NOMO-1 treated with dmso at 0.1 percent for 144 hours (cell line): ENCODE measurements at regions not wholly inside any gene's neighbourhood (a gene's known extent, or its start where the extent isn't known, plus 50 kb on each side); places are given as distances from the start of the nearest gene placed in this dataset.
A peak's percentile ranks its signal among the peaks of the same experiment; 100 is the strongest.

Source experiments
- DNase-seq: peaks from one replicate; lab custom pipeline; 2025; ENCODE audit not compliant: unreplicated experiment; lab: John Stamatoyannopoulos, UW

DNA sequence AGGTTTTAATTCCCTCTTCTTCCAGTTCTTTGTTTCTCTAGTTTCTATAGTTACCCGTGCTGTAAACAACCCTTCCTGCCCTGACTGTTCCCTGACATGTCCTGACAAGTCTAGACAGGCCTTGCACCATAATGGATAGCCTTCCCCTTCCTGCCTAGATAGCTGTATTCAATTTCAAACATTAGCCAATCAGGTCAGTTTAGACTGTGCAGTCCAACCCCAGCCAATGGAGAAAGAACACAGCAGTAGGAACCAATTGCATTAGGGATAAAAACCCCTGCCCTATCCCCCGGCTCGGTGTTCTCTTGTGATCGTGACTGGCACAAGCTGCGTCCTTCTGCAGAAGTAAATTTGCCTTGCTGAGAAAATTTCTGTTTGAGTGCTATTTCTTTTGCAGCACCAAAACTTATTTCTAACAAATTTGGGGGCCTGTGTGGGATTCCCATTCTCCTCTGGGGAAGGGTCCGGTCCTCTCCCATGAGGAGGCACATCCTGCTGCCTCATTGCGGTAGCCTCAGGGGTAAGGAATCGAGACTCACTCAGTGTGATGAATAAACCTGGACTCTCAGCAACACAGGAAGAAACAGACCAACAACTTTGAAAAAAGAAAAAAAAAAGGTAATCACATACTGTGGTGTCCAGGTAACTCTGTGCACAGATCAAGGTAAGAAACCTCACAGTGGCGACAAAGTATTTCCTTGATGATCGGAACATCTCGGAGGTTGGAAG is 248.7 kb upstream of the ECI2 start:
- DNase-seq: no peak

GRCh38 chr6:4382362-4382853 is 247.0 kb upstream of the ECI2 start:
- DNase-seq: no peak

DNA sequence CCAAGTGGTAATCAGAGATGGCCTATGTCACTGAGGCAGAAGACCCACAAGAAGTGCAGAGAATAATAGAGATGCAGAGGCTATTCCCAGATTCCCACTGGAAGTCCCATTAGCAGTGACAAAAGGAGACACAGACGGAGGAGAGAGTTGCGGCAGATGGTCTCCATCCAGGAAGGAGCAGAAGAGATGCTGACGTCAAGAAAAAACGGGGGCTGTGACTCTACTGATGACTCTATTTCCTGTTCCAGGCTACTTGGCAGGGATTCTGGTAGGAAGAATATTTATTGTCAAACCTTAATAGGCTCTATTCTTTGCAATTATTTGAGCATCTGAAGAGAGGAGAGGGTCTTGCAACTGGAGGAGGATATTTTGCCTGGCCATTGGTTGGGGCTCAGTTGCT is 246.0 kb upstream of the ECI2 start:
- DNase-seq: no peak

- DNase-seq: no peak
Measured at GRCh38 chr6:4380881-4381281, 245.5 kb upstream of the ECI2 start.

GRCh38 chr6:4379958-4380357 is 244.6 kb upstream of the ECI2 start:
- no peak for DNase-seq

DNA sequence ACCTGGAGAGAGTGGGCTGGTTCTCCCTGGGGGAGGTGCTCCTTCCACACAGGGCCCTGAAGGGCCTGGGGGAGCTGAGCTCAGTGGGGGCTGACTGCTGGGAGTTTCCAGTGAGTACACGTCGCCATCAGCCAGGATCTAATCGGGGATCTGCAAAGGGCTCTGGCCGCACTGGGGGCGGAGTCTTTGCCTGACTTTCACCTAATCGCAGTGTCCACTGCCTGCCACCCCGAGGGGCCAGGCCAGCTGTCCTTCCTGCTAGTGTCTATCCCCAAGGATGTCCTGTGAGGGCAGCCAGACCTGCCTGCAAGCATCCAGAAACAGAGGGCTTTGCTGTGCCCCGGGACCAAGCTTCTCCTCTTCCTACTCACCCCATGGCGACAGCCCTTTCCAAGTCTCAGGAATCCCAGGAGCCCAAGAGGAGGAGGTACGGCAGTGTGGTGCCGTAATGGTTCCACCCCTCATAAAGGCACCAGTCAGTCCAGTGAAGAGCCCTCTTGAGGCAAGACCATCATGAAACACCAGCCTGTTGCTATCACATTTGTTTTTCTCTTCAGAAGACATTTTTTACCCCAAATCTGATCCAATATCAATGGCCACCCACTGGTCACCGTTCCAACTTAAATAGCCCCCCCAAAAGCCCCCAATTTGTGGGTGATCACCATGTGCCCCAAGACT is 243.1 kb upstream of the ECI2 start:
- no peak for DNase-seq

DNA sequence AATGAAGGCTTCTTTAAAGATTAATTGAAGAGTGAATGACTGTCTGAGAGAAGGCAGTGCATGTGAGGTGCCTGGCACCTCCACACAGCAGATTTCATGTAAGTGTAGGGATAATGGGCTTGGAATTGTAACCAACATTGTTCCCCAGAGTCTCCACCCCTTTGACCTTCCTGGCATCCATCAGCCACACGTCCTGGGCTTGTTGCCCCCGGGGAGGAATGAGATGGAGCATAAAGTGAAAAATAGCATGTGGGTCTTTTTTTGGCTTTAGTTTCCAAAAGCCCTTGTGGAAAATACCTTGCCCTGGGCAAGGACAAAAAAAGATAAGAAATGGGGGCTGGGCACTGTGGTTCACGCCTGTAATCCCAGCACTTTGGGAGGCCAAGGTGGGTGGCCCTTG is 242.2 kb upstream of the ECI2 start:
- no peak for DNase-seq

DNA sequence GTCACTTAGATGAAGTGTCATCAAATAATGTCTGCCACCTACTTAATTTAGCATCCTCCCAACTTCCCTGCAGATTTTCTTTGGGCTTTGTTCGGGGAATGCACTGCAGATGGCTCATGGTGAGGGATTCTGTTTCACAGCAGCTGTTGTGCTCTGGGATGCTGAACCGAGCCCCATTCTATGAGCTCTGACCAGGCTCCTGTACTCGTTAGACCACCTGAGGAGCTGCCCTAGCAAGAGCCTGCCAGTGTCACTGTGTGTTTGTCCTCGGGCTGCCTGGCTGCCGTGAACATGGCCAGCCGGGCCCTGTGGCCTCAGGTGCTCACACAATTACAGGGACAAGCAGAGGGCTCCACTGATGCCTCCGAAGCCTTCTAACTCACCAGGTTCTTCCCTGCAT is 238.8 kb upstream of the ECI2 start:
- no peak for DNase-seq

DNA sequence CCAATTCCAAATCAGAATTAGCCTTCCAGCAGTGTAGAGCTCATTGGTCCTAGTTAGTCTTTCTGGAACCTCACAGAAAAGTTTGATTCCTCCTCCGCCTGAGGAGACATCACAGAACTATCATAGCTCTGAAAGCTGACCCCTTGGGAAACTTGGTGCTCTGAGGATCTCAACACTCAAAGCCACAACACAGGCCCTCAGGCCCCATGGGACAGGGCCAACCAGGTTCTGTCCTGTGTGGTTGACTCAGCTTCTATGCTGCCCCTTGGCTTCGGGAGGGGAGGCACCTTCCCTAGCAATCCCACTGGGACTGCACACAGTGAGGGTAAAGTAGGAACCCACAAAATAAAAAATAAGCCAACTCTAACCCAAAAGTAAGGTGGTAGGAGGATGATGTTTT is 237.5 kb upstream of the ECI2 start:
- no peak for DNase-seq

DNA sequence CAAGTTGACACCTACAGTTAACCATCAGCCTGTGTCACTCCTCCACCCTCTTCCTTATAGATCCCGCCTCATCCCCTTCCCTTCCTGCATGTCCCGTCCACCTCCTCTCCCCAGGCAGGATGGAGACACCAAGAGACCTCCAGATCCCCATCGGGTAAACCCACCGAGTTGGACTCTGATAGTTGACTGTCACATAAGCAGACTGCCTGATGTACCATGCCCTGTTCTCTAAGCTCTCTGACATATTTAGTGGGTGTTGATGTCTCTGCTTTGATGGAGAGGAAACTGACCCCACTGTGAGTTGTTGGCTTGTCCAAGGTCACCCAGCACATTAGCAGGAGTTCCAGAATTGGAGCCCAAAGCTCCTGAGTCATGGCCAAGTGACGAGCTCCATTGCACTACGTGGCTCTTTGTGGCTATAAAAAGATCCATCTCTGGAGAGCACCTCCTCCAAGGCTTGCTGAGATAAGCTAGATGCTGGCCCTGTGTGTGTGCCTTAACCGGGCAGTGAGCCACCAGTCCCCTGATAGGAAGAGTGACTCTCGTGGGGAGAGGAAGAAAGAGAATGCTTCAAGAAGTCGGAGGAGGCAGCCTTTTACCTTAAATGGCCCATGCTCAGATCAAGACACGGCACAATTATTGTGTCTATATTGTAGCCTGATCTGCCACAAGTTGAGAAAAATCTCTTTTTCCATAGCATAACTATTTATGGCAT is 236.0 kb upstream of the ECI2 start:
- DNase-seq: no peak

- no peak for DNase-seq
Measured at GRCh38 chr6:4370066-4370465, 234.7 kb upstream of the ECI2 start.

DNA sequence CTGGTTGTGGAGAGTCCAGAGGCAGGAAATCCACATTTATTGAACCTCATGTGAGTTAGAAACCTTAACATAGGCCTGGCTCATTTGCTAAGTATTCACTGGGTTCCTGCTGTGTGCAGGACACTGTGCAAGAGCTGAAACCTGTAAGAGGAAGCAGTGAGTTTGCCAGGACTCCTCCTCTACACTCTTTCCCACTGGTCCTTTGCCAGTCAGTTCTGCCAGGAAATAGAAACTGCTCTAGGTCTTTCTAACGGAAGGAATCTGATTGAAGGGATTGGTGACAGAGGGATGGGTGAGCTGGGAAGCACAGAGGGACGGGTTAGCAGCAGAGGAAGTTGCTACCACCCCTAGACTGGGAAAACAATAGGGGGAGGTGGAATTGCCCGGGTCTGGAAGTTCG is 234.2 kb upstream of the ECI2 start:
- no peak for DNase-seq

- DNase-seq: no peak
Measured at GRCh38 chr6:4368649-4369048, 233.3 kb upstream of the ECI2 start.

DNA sequence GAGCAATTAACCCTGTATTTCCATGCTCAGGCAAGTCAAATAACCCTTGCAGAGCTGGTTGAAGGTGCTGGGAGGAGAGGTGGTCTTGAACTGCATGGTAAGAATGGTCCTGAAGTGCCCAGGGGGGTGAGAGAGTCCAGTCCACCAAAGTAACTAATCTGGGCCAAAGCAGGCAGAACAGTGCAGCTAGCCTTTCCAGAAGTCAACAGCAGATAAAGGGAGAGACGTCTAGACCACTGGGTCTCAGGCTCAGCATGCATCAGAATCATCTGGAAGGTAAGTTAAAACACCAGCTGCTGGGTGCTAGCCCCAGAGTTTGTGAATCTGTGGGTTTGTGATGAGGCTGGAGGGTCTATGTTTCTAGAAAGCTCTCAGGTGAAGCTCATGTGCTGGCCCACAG is 232.3 kb upstream of the ECI2 start:
- no peak for DNase-seq

DNA sequence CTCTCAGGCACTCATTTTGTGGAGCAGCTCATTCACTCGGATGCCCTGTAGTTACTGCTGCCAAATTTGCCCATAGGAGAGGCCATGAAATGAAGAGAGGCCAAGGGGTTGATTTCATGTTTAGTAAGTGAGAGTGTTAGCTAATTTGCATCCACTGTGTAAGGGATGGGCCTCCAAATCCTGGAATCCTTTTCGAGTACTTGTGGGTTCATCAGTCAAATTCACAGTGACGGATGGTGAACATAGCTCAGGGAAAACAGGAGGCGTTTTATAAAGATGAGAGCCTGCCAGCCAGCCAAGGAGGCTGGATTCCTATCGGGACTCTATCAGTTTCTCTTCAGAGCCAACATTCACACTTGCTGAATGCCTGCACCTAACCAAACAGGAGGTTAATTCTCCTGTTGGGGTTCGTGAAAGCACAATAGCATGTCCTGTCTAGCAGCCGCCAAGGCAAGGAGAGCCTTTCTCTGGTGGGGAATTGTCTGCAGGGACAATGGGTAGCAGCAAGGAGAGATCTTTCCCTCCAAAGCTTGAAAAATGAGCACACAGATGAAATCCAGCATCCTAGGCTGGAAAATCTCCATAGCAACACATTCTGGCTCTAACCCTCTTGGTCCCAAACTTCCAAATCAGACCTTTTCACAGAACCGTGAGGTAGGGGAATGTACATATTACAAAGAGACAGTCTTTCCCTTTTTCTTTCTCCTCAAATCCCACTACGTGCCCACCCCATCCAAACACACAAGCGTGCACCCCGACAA is 231.4 kb upstream of the ECI2 start:
- no peak for DNase-seq

- no peak for DNase-seq
Measured at GRCh38 chr6:4365686-4366085, 230.3 kb upstream of the ECI2 start.

DNA sequence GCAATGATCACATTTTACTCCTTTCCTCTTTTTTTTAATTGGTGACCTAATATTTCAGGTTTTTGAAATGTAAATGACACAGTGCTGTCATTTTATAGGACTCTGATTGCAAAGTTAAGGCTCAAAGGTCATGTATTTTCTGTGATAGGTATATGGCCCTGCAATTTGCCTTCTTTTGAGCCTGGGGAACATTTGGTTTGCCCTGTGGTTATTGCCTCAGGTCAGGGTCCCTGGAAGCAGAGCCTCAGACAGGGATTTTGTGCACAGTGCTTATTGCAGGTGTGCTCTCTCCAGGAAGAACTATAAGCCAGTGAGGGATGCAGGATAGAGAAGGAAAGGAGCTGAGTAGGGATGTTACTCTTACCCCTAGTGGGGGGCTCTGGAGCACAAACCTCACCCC is 229.3 kb upstream of the ECI2 start:
- DNase-seq: no peak

DNA sequence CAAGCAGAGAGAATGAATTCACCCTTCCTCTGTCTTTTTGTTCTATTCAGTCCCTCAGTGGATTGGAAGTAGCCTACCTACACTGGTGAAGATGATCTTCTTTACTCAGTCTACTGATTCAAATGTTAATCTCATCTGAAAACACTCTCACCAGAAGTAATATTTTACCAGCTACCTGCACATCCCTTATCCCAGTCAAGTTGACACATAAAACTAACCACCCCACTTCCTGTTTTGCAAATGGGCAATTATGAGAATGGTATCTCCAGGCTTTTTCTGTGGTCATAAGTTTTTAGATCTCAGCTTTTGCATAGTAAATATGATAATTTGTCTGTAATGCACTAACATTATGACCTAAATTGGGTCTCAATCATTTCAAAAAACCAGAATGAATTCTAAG is 228.8 kb upstream of the ECI2 start:
- peak; percentile 14 for DNase-seq

- no peak for DNase-seq
Measured at GRCh38 chr6:4363656-4364055, 228.3 kb upstream of the ECI2 start.

DNA sequence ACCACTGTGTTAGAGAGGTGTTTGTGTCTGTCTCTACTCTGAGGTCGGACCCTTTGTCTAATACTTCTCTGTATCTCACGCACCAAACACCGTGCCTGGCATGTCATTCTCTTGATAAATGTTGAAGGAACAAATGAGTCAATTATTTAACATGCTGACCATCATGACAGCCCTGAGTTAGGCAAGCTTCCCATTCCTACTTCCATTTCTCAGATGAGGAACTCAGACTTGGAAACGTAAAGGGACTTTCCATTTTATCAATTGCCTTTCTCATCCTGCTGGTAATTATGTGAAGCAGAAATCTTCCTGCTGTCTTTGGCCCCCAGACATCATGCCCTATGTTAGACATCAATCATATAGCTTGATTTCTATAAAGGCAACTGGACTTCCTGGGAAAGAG is 227.0 kb upstream of the ECI2 start:
- no peak for DNase-seq

GRCh38 chr6:4360920-4361319 is 225.5 kb upstream of the ECI2 start:
- DNase-seq: no peak
